ENCODE measurements at regions not wholly inside any gene's neighbourhood (a gene's known extent, or its start where the extent isn't known, plus 50 kb on each side); places are given as distances from the start of the nearest gene placed in this dataset.

DNA sequence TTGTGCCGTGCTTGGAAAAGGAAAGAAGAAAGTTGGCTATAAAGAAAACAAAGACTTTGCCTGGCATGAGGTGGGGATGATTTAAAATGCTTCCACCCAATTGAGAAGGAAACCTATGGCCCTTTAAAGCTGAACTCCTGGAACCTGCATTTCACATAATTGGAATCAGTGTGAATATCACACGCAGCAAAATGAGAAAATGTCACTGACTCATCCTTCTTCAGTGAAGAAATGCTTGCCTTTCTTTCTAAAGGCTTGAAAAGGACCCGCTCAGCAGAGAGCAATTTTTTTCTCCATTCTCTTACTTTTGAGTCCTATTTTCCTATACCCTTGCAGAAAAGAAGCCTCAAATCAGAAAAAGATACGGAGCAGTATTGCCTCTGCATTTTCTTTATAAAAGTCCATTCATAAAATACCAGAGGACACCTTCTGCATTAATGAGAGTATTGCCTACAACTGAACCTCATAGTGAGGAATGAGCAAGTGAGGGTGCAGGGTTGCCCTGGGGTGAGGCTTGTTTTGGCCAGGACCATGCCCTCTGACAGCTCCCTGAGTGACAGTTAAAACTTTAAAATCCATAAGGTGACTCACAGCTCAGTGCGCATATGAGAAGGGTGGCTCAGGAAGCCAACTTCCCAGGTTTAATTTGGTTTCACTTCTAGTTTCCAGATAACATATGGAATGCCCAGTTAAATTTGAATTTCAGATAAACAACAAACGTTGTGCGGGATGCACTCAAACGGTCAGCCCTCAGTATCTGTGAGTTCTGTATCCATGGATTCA lies 191.9 kb upstream of the GYPC start:
- POLR2A ChIA-PET, result no interaction called here
- no peak overlapping the region for H3K4me3 Mint-ChIP-seq

GRCh38 chr2:126467367-126468054 lies 188.4 kb upstream of the GYPC start:
- Mint-ChIP-seq H3K4me1 (no peaks in the 10 kb centered on the region), H3K9me3 (peaks cover 65% of the 10 kb centered on the region), H3K27me3 (ENCODE audit: low read depth) (peaks cover 13% of the 10 kb centered on the region), H3K36me3 (peaks cover 49% of the 10 kb centered on the region), H3K4me3 (no peak overlapping the region), H3K27ac (no peak overlapping the region)
- DNase-seq (ENCODE audit: low spot score), result no peak
- TF ChIP-seq ZNF232 (CRISPR knock-in tag; IDR thresholded peaks at IDR 0.05) (no peak), CREM (CRISPR knock-in tag; IDR thresholded peaks at IDR 0.05) (no peak), PRRX2 (CRISPR knock-in tag; IDR thresholded peaks at IDR 0.05) (no peak), TCF7 (CRISPR knock-in tag; IDR thresholded peaks at IDR 0.05; ENCODE audit: low read depth) (no peak), ZNF416 (CRISPR knock-in tag; IDR thresholded peaks at IDR 0.05) (no peak), USF2 (CRISPR knock-in tag; IDR thresholded peaks at IDR 0.05) (no peak), JUN (CRISPR knock-in tag; IDR thresholded peaks at IDR 0.05) (no peak), ZBTB43 (CRISPR knock-in tag; IDR thresholded peaks at IDR 0.05) (no peak), NFE2L1 (CRISPR knock-in tag; IDR thresholded peaks at IDR 0.05) (no peak), E2F5 (CRISPR knock-in tag; IDR thresholded peaks at IDR 0.05) (no peak), PREB (CRISPR knock-in tag; IDR thresholded peaks at IDR 0.05; ENCODE audit: borderline replicate concordance) (no peak)
- TF ChIP-seq, protein P1, sequence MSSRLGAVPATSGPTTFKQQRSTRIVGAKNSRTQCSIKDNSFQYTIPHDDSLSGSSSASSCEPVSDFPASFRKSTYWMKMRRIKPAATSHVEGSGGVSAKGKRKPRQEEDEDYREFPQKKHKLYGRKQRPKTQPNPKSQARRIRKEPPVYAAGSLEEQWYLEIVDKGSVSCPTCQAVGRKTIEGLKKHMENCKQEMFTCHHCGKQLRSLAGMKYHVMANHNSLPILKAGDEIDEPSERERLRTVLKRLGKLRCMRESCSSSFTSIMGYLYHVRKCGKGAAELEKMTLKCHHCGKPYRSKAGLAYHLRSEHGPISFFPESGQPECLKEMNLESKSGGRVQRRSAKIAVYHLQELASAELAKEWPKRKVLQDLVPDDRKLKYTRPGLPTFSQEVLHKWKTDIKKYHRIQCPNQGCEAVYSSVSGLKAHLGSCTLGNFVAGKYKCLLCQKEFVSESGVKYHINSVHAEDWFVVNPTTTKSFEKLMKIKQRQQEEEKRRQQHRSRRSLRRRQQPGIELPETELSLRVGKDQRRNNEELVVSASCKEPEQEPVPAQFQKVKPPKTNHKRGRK (CRISPR knock-in tag; IDR thresholded peaks at IDR 0.05; ENCODE audit: borderline replicate concordance), result no peak
- TF ChIP-seq, protein P2, sequence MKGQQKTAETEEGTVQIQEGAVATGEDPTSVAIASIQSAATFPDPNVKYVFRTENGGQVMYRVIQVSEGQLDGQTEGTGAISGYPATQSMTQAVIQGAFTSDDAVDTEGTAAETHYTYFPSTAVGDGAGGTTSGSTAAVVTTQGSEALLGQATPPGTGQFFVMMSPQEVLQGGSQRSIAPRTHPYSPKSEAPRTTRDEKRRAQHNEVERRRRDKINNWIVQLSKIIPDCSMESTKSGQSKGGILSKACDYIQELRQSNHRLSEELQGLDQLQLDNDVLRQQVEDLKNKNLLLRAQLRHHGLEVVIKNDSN (CRISPR knock-in tag; IDR thresholded peaks at IDR 0.05), result no peak
- TF ChIP-seq, protein P3, sequence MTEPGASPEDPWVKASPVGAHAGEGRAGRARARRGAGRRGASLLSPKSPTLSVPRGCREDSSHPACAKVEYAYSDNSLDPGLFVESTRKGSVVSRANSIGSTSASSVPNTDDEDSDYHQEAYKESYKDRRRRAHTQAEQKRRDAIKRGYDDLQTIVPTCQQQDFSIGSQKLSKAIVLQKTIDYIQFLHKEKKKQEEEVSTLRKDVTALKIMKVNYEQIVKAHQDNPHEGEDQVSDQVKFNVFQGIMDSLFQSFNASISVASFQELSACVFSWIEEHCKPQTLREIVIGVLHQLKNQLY (CRISPR knock-in tag; IDR thresholded peaks at IDR 0.05), result no peak
- TF ChIP-seq, protein P4, sequence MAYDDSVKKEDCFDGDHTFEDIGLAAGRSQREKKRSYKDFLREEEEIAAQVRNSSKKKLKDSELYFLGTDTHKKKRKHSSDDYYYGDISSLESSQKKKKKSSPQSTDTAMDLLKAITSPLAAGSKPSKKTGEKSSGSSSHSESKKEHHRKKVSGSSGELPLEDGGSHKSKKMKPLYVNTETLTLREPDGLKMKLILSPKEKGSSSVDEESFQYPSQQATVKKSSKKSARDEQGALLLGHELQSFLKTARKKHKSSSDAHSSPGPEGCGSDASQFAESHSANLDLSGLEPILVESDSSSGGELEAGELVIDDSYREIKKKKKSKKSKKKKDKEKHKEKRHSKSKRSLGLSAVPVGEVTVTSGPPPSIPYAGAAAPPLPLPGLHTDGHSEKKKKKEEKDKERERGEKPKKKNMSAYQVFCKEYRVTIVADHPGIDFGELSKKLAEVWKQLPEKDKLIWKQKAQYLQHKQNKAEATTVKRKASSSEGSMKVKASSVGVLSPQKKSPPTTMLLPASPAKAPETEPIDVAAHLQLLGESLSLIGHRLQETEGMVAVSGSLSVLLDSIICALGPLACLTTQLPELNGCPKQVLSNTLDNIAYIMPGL (CRISPR knock-in tag; IDR thresholded peaks at IDR 0.05), result no peak
- TF ChIP-seq, protein P5, sequence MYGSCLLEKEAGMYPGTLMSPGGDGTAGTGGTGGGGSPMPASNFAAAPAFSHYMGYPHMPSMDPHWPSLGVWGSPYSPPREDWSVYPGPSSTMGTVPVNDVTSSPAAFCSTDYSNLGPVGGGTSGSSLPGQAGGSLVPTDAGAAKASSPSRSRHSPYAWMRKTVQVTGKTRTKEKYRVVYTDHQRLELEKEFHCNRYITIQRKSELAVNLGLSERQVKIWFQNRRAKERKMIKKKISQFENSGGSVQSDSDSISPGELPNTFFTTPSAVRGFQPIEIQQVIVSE (CRISPR knock-in tag; IDR thresholded peaks at IDR 0.05; ENCODE audit: borderline replicate concordance), result no peak
- ATAC-seq, result no peak
- ChIA-PET CTCF (no interaction called here), POLR2A (no interaction called here)

More for the DNA sequence above, 191.9 kb upstream of the GYPC start:
- CTCF ChIA-PET, result no interaction called here
- Mint-ChIP-seq H3K4me1 (no peaks in the 10 kb centered on the region), H3K9me3 (peaks cover 69% of the 10 kb centered on the region), H3K27ac (no peak overlapping the region), H3K27me3 (ENCODE audit: low read depth) (peaks cover 9% of the 10 kb centered on the region), H3K36me3 (peaks cover 40% of the 10 kb centered on the region)
- no peak for ATAC-seq
- no peak for DNase-seq (ENCODE audit: low spot score)
- TF ChIP-seq NFE2L1 (CRISPR knock-in tag; IDR thresholded peaks at IDR 0.05) (no peak), JUN (CRISPR knock-in tag; IDR thresholded peaks at IDR 0.05) (no peak), GRHL2 (CRISPR knock-in tag; IDR thresholded peaks at IDR 0.05; ENCODE audit: insufficient replicate concordance, severe bottlenecking) (no peak), GTF2I (CRISPR knock-in tag; conservative IDR thresholded peaks at IDR 0.05) (no peak), SMAD4 (CRISPR knock-in tag; IDR thresholded peaks at IDR 0.05) (no peak), ZNF263 (CRISPR knock-in tag; IDR thresholded peaks at IDR 0.05; ENCODE audit: low read depth) (no peak), ZBTB21 (CRISPR knock-in tag; IDR thresholded peaks at IDR 0.05; ENCODE audit: borderline replicate concordance) (no peak), ZNF219 (CRISPR knock-in tag; IDR thresholded peaks at IDR 0.05; ENCODE audit: borderline replicate concordance) (no peak), ZNF317 (CRISPR knock-in tag; IDR thresholded peaks at IDR 0.05; ENCODE audit: borderline replicate concordance, low read depth) (no peak)
- TF ChIP-seq, protein P2 (CRISPR knock-in tag; IDR thresholded peaks at IDR 0.05), result no peak

Measured in WTC11 (cell line).